ENCODE measurements at regions not wholly inside any gene's neighbourhood (a gene's known extent, or its start where the extent isn't known, plus 50 kb on each side); places are given as distances from the start of the nearest gene placed in this dataset.

GRCh38 chr20:29740951-29741593 lies 1516.4 kb upstream of the DEFB115 start:
- no peak overlapping the region for H4K91ac ChIP-seq (ENCODE audit: low read length)
- WGBS: 92% methylated on average over 39 of the region's 51 CpGs

GRCh38 chr20:29741594-29741893 lies 1515.9 kb upstream of the DEFB115 start:
- no peak overlapping the region for H3K14ac ChIP-seq (ENCODE audit: low read length in 2 of 2)
- no peak overlapping the region for H3K4ac ChIP-seq (ENCODE audit: low read depth in 1 of 2, low read length in 2 of 2)
- no peak overlapping the region for H3K4me3 ChIP-seq (ENCODE audit: insufficient read depth in 1 of 2, low read depth in 1 of 2, low read length in 2 of 2)
- H3K27me3 ChIP-seq (ENCODE audit: control insufficient read depth in 1 of 2, insufficient read depth in 1 of 2, low read length in 2 of 2): no peaks in the 10 kb centered on the region
- no peak overlapping the region for H3K9ac ChIP-seq (ENCODE audit: low read length)
- H2BK15ac ChIP-seq (ENCODE audit: low read depth, poor library complexity, severe bottlenecking): no peak overlapping the region
- DNase-seq: no peak
- no peak overlapping the region for H2AFZ ChIP-seq (ENCODE audit: low read depth, low read length)
- WGBS: 94% methylated on average over 13 of the region's 13 CpGs
- H4K8ac ChIP-seq (ENCODE audit: low read length): no peak overlapping the region
- H3K4me1 ChIP-seq (ENCODE audit: control insufficient read depth, insufficient read depth, low read depth, low read length): no peaks in the 10 kb centered on the region
- H3K27ac ChIP-seq (ENCODE audit: low read length, poor library complexity, severe bottlenecking): no peak overlapping the region
- no peak overlapping the region for H3K23ac ChIP-seq (ENCODE audit: low read length in 2 of 2)
- H3K4me2 ChIP-seq (ENCODE audit: low read length, poor library complexity, severe bottlenecking): no peak overlapping the region
- no peak overlapping the region for H2BK5ac ChIP-seq (ENCODE audit: low read depth, low read length, poor library complexity, severe bottlenecking)
- no peak overlapping the region for H2BK120ac ChIP-seq (ENCODE audit: low read depth, low read length)
- H2AK5ac ChIP-seq (ENCODE audit: low read length, severe bottlenecking): no peak overlapping the region
- no peaks in the 10 kb centered on the region for H3K9me3 ChIP-seq (ENCODE audit: control insufficient read depth, low read length)
- no peaks in the 10 kb centered on the region for H3K79me1 ChIP-seq (replicated peaks; ENCODE audit: low read length, poor library complexity, severe bottlenecking)
- H4K91ac ChIP-seq (ENCODE audit: low read length): no peak overlapping the region
- H3K18ac ChIP-seq (ENCODE audit: low read depth in 1 of 2, low read length in 2 of 2): no peak overlapping the region
- no peak overlapping the region for H2BK12ac ChIP-seq (ENCODE audit: low read length in 2 of 2)
- no peaks in the 10 kb centered on the region for H3K36me3 ChIP-seq (ENCODE audit: control insufficient read depth in 1 of 2, insufficient read depth in 2 of 2, low read depth in 1 of 2, low read length in 2 of 2)

More at GRCh38 chr20:29740951-29741593, 1516.4 kb upstream of the DEFB115 start:
- Histone ChIP-seq H3K4ac (ENCODE audit: low read depth in 1 of 2, low read length in 2 of 2) (no peak overlapping the region), H3K36me3 (ENCODE audit: control insufficient read depth in 1 of 2, insufficient read depth in 2 of 2, low read depth in 1 of 2, low read length in 2 of 2) (no peaks in the 10 kb centered on the region), H3K27me3 (ENCODE audit: control insufficient read depth in 1 of 2, insufficient read depth in 1 of 2, low read length in 2 of 2) (no peaks in the 10 kb centered on the region), H2BK12ac (ENCODE audit: low read length in 2 of 2) (no peak overlapping the region), H3K4me1 (ENCODE audit: control insufficient read depth, insufficient read depth, low read depth, low read length) (no peaks in the 10 kb centered on the region), H3K14ac (ENCODE audit: low read length in 2 of 2) (peak overlapping the region in 1 of 2 experiments; percentile 20), H2BK15ac (ENCODE audit: low read depth, poor library complexity, severe bottlenecking) (no peak overlapping the region), H3K9me3 (ENCODE audit: control insufficient read depth, low read length) (no peaks in the 10 kb centered on the region), H2AK5ac (ENCODE audit: low read length, severe bottlenecking) (no peak overlapping the region), H3K23ac (ENCODE audit: low read length in 2 of 2) (no peak overlapping the region), H3K4me2 (ENCODE audit: low read length, poor library complexity, severe bottlenecking) (no peak overlapping the region), H4K8ac (ENCODE audit: low read length) (no peak overlapping the region), H3K4me3 (ENCODE audit: insufficient read depth in 1 of 2, low read depth in 1 of 2, low read length in 2 of 2) (peak overlapping the region in 1 of 2 experiments; percentile 1), H3K27ac (ENCODE audit: low read length, poor library complexity, severe bottlenecking) (no peak overlapping the region), H2BK120ac (ENCODE audit: low read depth, low read length) (no peak overlapping the region), H3K18ac (ENCODE audit: low read depth in 1 of 2, low read length in 2 of 2) (no peak overlapping the region), H2BK5ac (ENCODE audit: low read depth, low read length, poor library complexity, severe bottlenecking) (no peak overlapping the region), H2AFZ (ENCODE audit: low read depth, low read length) (no peak overlapping the region), H3K9ac (ENCODE audit: low read length) (no peak overlapping the region), H3K79me1 (replicated peaks; ENCODE audit: low read length, poor library complexity, severe bottlenecking) (no peaks in the 10 kb centered on the region)
- no peak for DNase-seq

GRCh38 chr20:29741894-29742698 lies 1515.4 kb upstream of the DEFB115 start:
- Histone ChIP-seq H3K27me3 (ENCODE audit: control insufficient read depth in 1 of 2, insufficient read depth in 1 of 2, low read length in 2 of 2) (no peaks in the 10 kb centered on the region), H3K9ac (ENCODE audit: low read length) (no peak overlapping the region), H2BK5ac (ENCODE audit: low read depth, low read length, poor library complexity, severe bottlenecking) (no peak overlapping the region), H4K8ac (ENCODE audit: low read length) (no peak overlapping the region), H4K91ac (ENCODE audit: low read length) (no peak overlapping the region), H3K4me3 (ENCODE audit: insufficient read depth in 1 of 2, low read depth in 1 of 2, low read length in 2 of 2) (no peak overlapping the region), H3K27ac (ENCODE audit: low read length, poor library complexity, severe bottlenecking) (no peak overlapping the region), H3K79me1 (replicated peaks; ENCODE audit: low read length, poor library complexity, severe bottlenecking) (no peaks in the 10 kb centered on the region), H2AFZ (ENCODE audit: low read depth, low read length) (no peak overlapping the region), H2BK120ac (ENCODE audit: low read depth, low read length) (no peak overlapping the region), H3K14ac (ENCODE audit: low read length in 2 of 2) (no peak overlapping the region), H2BK15ac (ENCODE audit: low read depth, poor library complexity, severe bottlenecking) (no peak overlapping the region), H2BK12ac (ENCODE audit: low read length in 2 of 2) (no peak overlapping the region), H3K18ac (ENCODE audit: low read depth in 1 of 2, low read length in 2 of 2) (no peak overlapping the region), H3K23ac (ENCODE audit: low read length in 2 of 2) (no peak overlapping the region), H3K36me3 (ENCODE audit: control insufficient read depth in 1 of 2, insufficient read depth in 2 of 2, low read depth in 1 of 2, low read length in 2 of 2) (no peaks in the 10 kb centered on the region), H3K9me3 (ENCODE audit: control insufficient read depth, low read length) (no peaks in the 10 kb centered on the region), H3K4ac (ENCODE audit: low read depth in 1 of 2, low read length in 2 of 2) (no peak overlapping the region), H3K4me2 (ENCODE audit: low read length, poor library complexity, severe bottlenecking) (no peak overlapping the region), H2AK5ac (ENCODE audit: low read length, severe bottlenecking) (no peak overlapping the region), H3K4me1 (ENCODE audit: control insufficient read depth, insufficient read depth, low read depth, low read length) (no peaks in the 10 kb centered on the region)
- no peak for DNase-seq
- 92% methylated on average over 86 of the region's 88 CpGs for WGBS

GRCh38 chr20:29742699-29743100 lies 1514.8 kb upstream of the DEFB115 start:
- H2AK5ac ChIP-seq (ENCODE audit: low read length, severe bottlenecking): no peak overlapping the region
- no peak overlapping the region for H3K18ac ChIP-seq (ENCODE audit: low read depth in 1 of 2, low read length in 2 of 2)
- H3K27ac ChIP-seq (ENCODE audit: low read length, poor library complexity, severe bottlenecking): no peak overlapping the region
- H3K79me1 ChIP-seq (replicated peaks; ENCODE audit: low read length, poor library complexity, severe bottlenecking): no peaks in the 10 kb centered on the region
- H3K36me3 ChIP-seq (ENCODE audit: control insufficient read depth in 1 of 2, insufficient read depth in 2 of 2, low read depth in 1 of 2, low read length in 2 of 2): no peaks in the 10 kb centered on the region
- no peak overlapping the region for H4K8ac ChIP-seq (ENCODE audit: low read length)
- H2BK120ac ChIP-seq (ENCODE audit: low read depth, low read length): no peak overlapping the region
- no peak overlapping the region for H2BK5ac ChIP-seq (ENCODE audit: low read depth, low read length, poor library complexity, severe bottlenecking)
- H3K4me3 ChIP-seq (ENCODE audit: insufficient read depth in 1 of 2, low read depth in 1 of 2, low read length in 2 of 2): no peak overlapping the region
- H2BK15ac ChIP-seq (ENCODE audit: low read depth, poor library complexity, severe bottlenecking): no peak overlapping the region
- no peak overlapping the region for H3K9ac ChIP-seq (ENCODE audit: low read length)
- DNase-seq: no peak
- H3K27me3 ChIP-seq (ENCODE audit: control insufficient read depth in 1 of 2, insufficient read depth in 1 of 2, low read length in 2 of 2): no peaks in the 10 kb centered on the region
- no peak overlapping the region for H2AFZ ChIP-seq (ENCODE audit: low read depth, low read length)
- no peak overlapping the region for H3K23ac ChIP-seq (ENCODE audit: low read length in 2 of 2)
- no peak overlapping the region for H3K4me2 ChIP-seq (ENCODE audit: low read length, poor library complexity, severe bottlenecking)
- 96% methylated on average over 38 of the region's 41 CpGs for WGBS
- H3K14ac ChIP-seq (ENCODE audit: low read length in 2 of 2): no peak overlapping the region
- H2BK12ac ChIP-seq (ENCODE audit: low read length in 2 of 2): no peak overlapping the region
- no peaks in the 10 kb centered on the region for H3K4me1 ChIP-seq (ENCODE audit: control insufficient read depth, insufficient read depth, low read depth, low read length)
- no peak overlapping the region for H4K91ac ChIP-seq (ENCODE audit: low read length)
- H3K9me3 ChIP-seq (ENCODE audit: control insufficient read depth, low read length): no peaks in the 10 kb centered on the region
- no peak overlapping the region for H3K4ac ChIP-seq (ENCODE audit: low read depth in 1 of 2, low read length in 2 of 2)
